HG03045 (cell line): ENCODE measurements at regions not wholly inside any gene's neighbourhood (a gene's known extent, or its start where the extent isn't known, plus 50 kb on each side); places are given as distances from the start of the nearest gene placed in this dataset.

ENCODE experiments used
- ATAC-seq: cut with Tn5 transposase; IDR thresholded peaks from one replicate; pipeline ENCODE4 v1.9.1; 2021; ENCODE audit warnings: mild to moderate bottlenecking, moderate library complexity; ENCODE audit not compliant: unreplicated experiment

DNA sequence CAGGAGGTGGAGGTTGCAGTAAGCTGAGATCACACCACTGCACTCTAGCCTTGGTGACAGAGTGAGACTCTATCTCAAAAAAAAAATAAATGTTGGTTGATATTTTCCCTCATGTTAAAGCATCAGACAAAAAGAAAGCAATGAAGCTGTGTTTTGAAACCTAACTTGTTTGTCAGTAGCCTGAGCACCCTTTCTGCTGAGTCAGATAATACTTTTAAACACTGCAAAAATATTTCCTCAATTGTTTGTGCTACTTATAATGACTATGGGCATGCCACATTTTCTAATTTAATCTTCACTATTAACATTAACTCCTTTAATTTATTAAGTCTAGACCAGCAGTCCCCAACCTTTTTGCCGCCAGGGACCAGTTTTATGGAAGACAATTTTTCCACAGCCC, 236.3 kb upstream of the AGAP1 start:
- ATAC-seq: no peak

DNA sequence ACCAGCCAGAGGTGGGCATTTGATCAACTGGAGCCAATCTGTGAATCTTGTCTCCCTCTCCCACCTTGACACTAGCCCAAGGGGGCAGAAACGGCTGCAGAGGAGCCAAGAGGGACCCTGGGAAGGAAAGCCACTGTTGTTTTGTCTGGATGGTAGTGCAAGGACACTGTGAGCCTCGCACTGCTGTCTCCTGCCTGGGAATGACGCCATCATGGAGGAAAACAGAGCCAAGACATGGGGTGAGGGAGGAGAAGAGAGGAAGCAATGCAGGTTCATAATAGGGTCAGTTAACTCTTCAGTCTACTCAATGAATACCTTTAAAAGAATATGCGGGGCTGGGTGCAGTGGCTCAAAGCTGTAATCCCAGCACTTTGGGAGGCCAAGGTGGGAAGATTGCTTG, 231.1 kb upstream of the AGAP1 start:
- no peak for ATAC-seq

- ATAC-seq: no peak
Measured at GRCh38 chr2:235263205-235264120, 230.4 kb upstream of the AGAP1 start.

GRCh38 chr2:235264121-235264493, 229.7 kb upstream of the AGAP1 start:
- ATAC-seq: no peak

- ATAC-seq: no peak
Measured at GRCh38 chr2:235264512-235264911, 229.3 kb upstream of the AGAP1 start.

- ATAC-seq: no peak
Measured at GRCh38 chr2:235265348-235265965, 228.4 kb upstream of the AGAP1 start.

GRCh38 chr2:235267251-235267650, 226.6 kb upstream of the AGAP1 start:
- no peak for ATAC-seq

DNA sequence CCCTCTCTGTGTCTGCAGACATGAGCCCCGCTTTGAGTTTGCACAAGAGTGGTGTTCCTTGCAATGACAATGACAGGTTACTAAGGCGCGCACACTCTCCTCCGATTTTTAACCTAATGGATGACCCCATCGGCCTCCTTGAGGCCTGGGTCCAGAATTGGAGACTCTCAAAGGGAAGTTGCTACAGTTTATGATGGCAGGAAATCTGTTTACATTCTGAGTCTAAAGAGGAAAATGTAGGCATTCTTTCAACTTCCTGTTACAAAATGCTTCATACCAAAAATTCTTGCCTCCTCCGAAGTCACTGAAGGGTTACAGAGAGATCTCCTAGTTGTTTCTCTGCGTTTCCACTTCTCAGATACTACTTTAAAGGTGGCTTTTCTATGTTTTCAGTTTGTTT, 225.3 kb upstream of the AGAP1 start:
- ATAC-seq: no peak

- no peak for ATAC-seq
Measured at GRCh38 chr2:235270291-235270690, 223.6 kb upstream of the AGAP1 start.

DNA sequence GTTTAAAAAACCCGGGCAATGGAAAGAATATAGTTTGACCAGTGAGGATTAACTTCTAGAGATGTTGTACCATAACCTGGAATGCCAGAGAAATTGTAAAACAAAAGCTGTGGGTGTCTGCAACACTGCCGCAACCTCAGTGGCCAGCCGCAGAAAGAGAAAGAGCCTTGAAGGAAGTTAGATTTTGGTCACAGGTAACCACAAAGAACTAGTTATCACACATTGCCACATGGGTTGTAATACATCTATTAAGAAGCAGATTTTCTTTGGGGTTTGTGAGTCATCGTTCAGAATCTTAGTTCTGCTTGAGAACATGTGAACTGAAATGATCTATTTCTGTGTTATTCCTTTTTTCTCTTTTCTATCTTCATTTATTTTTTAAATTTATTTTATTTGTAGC, 222.9 kb upstream of the AGAP1 start:
- no peak for ATAC-seq

DNA sequence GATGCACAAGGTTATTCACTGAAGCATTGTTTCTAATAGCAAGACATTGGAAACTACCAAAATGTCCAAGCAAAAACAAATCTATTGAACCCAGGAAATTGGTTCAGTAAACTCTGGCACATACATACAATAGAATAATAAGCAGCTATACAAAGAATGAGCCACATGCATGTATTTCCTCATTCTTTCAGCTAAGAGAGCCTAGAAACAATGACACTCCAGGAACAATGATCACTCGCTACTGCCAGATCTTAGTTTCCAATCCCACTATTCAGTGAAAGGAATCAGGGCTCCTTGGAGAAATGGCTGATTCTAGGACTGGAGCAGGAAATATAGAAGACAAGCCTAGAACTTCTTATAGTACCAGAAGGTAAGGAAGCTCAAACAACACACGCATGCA, 221.9 kb upstream of the AGAP1 start:
- ATAC-seq: no peak

DNA sequence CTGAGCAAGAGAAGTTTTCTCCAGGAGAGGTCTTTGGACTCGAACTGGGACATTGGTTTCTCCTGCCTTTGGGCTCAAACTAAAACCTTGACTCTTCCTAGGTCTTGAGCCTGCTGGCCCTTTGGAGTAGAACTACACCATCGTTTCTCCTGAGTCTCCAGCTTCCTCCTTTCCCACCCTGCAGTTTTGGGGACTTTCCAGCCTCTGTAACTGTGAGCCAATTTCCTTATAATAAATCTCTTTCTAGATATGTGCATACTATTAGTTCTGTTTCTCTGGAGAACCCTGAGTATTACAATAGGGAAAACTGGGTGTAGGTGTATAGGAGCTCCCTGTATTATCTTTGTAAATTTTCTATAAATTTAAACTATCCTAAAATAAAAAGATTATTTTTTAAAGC, 219.8 kb upstream of the AGAP1 start:
- ATAC-seq: no peak

DNA sequence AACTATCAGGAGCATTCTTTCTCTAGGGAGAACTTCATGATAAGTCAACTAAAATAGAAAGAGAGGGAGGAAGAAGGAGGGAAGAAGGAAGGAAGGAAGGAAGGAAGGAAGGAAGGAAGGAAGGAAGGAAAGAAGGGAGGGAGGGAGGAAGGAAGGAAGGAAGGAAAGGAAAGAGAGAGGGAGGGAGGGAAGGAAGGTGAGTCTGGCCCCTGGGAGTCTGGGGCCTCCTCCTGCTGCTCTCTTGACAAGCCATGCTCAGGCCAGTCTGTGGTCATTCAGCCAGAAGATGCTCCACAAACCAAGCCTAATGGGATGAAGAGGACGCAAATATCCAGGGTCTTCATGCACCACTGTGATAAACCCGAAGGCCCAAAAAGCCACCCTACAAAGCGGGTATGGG, 216.4 kb upstream of the AGAP1 start:
- no peak for ATAC-seq

GRCh38 chr2:235278771-235279355, 215.0 kb upstream of the AGAP1 start:
- no peak for ATAC-seq

DNA sequence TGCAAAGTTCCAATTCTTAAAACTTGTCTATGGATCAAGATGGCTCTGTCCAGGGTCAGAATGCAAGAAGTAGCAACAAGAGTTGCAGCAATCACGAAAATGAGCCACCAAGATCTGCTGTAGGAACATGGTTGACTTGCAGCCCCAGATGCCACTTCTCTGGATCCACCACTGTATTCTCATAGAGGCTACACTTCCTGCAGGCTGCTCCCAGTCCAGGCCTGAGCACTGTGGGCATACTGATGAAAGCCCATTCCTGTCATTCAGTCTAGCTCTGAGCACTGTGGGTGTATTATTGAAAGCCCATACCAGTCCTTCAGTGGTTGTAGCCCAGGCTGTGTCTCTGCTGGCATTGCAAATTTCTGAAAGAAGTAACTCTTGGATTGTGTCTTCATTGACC, 213.9 kb upstream of the AGAP1 start:
- ATAC-seq: no peak

DNA sequence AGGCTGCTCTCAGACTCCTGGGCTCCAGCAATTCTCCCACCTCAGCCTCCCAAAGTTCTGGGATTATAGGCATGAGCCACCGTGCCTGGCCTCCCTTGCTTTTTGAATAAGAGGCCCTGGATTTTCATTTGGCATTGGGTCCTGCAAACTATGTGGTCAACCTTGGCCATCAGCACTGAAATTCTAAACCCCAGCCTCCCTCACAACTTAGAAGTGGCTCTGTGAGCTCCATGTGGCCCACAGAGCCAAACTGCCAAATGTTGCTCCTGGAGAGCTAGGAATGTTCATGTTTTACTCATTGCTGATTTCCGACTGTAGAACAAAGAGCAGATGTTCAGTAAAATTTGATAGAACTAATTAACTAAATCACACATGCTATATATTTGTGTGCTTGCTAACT, 210.6 kb upstream of the AGAP1 start:
- no peak for ATAC-seq

DNA sequence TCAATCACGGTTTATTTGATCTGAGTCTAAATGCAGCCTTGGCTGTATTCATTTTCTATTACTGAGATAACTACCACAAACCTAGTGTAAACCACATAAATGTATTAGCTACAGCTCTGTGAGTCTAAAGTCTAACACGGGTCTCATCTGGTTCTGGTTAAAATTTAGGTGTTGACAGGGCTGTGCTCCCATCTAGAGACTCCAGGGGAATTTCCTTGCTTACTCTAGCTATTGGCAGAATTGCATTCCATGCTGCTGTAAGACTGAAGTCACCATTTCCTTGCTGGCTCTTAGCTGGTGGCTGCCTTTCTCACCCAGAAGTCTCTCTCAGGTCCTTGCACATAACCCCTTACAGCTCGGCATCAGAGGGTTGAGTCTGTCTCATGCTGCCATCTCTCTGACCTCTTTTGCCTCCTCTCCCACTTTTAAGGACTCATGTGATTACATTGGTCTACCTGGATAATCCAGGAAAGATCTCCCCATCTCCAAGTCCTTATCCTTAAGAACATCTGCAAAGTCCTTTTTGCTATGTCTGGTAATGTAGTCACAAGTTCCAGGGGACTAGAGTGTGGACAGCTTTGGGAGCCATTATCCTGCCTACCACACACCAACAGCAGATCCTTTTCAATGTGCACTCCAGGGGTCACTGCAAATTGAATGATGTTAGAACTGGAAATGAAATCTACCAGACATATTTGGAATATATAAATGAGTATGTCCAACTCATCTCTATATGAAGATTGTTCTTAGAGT, 207.0 kb upstream of the AGAP1 start:
- ATAC-seq: no peak

GRCh38 chr2:235287375-235287733, 206.5 kb upstream of the AGAP1 start:
- no peak for ATAC-seq

GRCh38 chr2:235291461-235291860, 202.4 kb upstream of the AGAP1 start:
- ATAC-seq: no peak

DNA sequence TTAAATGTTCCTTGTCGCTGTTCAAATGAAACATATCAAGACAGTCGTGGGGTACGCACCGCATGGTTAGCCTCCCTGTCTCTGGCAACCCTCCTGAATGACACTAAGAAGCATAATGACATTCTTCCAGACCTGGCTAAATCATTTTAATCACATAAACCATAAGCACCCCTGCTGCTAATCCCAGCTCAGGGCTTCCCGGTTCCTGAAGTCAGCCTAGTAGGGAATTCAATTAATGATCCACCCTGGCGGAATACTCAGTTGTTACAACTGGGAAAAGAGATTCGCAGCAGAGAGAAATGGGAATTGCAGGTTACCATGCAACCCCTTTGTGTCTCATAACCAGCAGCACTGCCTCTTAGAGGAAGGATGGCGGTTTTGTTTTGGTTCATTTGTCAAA, 200.8 kb upstream of the AGAP1 start:
- ATAC-seq: no peak

DNA sequence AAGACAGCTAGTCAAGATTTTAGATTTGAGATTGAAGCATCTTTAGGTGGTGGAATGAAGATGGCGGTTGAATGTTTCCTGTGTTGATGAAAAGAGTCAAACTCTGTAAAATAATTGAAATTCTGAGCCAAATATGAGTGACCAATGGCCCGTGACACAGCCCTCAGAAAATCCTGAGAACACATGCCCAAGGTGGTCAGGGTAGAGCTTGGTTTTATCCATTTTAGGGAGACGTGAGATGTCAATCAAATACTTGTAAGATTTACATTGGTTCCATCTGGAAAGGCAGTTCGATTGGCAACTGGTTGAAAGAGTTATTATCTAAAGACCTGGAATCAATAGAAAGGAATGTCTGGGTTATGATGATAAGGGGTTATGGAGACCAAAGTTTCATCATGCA, 198.0 kb upstream of the AGAP1 start:
- ATAC-seq: no peak
